ENCODE measurements at regions not wholly inside any gene's neighbourhood (a gene's known extent, or its start where the extent isn't known, plus 50 kb on each side); places are given as distances from the start of the nearest gene placed in this dataset.

- Histone ChIP-seq H3K4me3 (ENCODE audit: low read depth, low read length, poor library complexity, severe bottlenecking) (no peak overlapping the region), H3K36me3 (ENCODE audit: insufficient read depth, low read length, poor library complexity, severe bottlenecking) (no peaks in the 10 kb centered on the region), H3K27me3 (replicated peaks; ENCODE audit: insufficient read depth, low read depth, low read length, poor library complexity) (no peaks in the 10 kb centered on the region), H3K9me3 (ENCODE audit: low read depth, low read length, poor library complexity, severe bottlenecking) (no peaks in the 10 kb centered on the region), H3K4me1 (ENCODE audit: insufficient read depth, low read length, poor library complexity, severe bottlenecking) (no peaks in the 10 kb centered on the region), H3K27ac (ENCODE audit: low read depth, low read length, poor library complexity, severe bottlenecking) (no peak overlapping the region)
- intact Hi-C loops (cut with micrococcal nuclease; ENCODE audit: unreplicated experiment) = no loop called here
- no TSS peak for BruUV-seq (replicated peaks)
- no peak for TF ChIP-seq CTCF (conservative IDR thresholded peaks at IDR 0.05; ENCODE audit: low read depth, low read length)
- no peak for TF ChIP-seq EZH2 (IDR thresholded peaks at IDR 0.05; ENCODE audit: borderline replicate concordance, low read depth, low read length, poor library complexity, severe bottlenecking)
- ChIA-PET POLR2A (ENCODE audit: low non-redundant PET) (no interaction called here), CTCF (no interaction called here)
- DNase-seq (ENCODE audit: low spot score) = no peak
Measured at GRCh38 chr3:176554791-176555654, 642.3 kb downstream of the TBL1XR1 start.

GRCh38 chr3:176554264-176554663, 643.0 kb downstream of the TBL1XR1 start:
- TF ChIP-seq EZH2 (IDR thresholded peaks at IDR 0.05; ENCODE audit: borderline replicate concordance, low read depth, low read length, poor library complexity, severe bottlenecking) = no peak
- no peak for TF ChIP-seq CTCF (conservative IDR thresholded peaks at IDR 0.05; ENCODE audit: low read depth, low read length)
- Histone ChIP-seq H3K36me3 (ENCODE audit: insufficient read depth, low read length, poor library complexity, severe bottlenecking) (no peaks in the 10 kb centered on the region), H3K4me1 (ENCODE audit: insufficient read depth, low read length, poor library complexity, severe bottlenecking) (no peaks in the 10 kb centered on the region), H3K4me3 (ENCODE audit: low read depth, low read length, poor library complexity, severe bottlenecking) (no peak overlapping the region), H3K27ac (ENCODE audit: low read depth, low read length, poor library complexity, severe bottlenecking) (no peak overlapping the region), H3K9me3 (ENCODE audit: low read depth, low read length, poor library complexity, severe bottlenecking) (no peaks in the 10 kb centered on the region), H3K27me3 (replicated peaks; ENCODE audit: insufficient read depth, low read depth, low read length, poor library complexity) (no peaks in the 10 kb centered on the region)
- intact Hi-C loops (cut with micrococcal nuclease; ENCODE audit: unreplicated experiment) = no loop called here
- BruUV-seq (replicated peaks) = no TSS peak
- CTCF ChIA-PET = no interaction called here
- POLR2A ChIA-PET (ENCODE audit: low non-redundant PET) = no interaction called here
- no peak for DNase-seq (ENCODE audit: low spot score)

GRCh38 chr3:176526942-176527341, 670.3 kb downstream of the TBL1XR1 start:
- CTCF ChIA-PET = no interaction called here

More at GRCh38 chr3:176526942-176527341, 670.3 kb downstream of the TBL1XR1 start:
- Histone ChIP-seq H3K27ac (ENCODE audit: low read depth, low read length, poor library complexity, severe bottlenecking) (no peak overlapping the region), H3K4me3 (ENCODE audit: low read depth, low read length, poor library complexity, severe bottlenecking) (no peak overlapping the region), H3K9me3 (ENCODE audit: low read depth, low read length, poor library complexity, severe bottlenecking) (peaks cover 3% of the 10 kb centered on the region), H3K27me3 (replicated peaks; ENCODE audit: insufficient read depth, low read depth, low read length, poor library complexity) (no peaks in the 10 kb centered on the region), H3K4me1 (ENCODE audit: insufficient read depth, low read length, poor library complexity, severe bottlenecking) (peaks cover 12% of the 10 kb centered on the region), H3K36me3 (ENCODE audit: insufficient read depth, low read length, poor library complexity, severe bottlenecking) (no peaks in the 10 kb centered on the region)
- POLR2A ChIA-PET (ENCODE audit: low non-redundant PET) = no interaction called here
- DNase-seq (ENCODE audit: low spot score) = no peak
- intact Hi-C loops (cut with micrococcal nuclease; ENCODE audit: unreplicated experiment) = no loop called here
- no TSS peak for BruUV-seq (replicated peaks)
- TF ChIP-seq CTCF (conservative IDR thresholded peaks at IDR 0.05; ENCODE audit: low read depth, low read length) = no peak
- TF ChIP-seq EZH2 (IDR thresholded peaks at IDR 0.05; ENCODE audit: borderline replicate concordance, low read depth, low read length, poor library complexity, severe bottlenecking) = no peak
